Activated naive CD8-positive, alpha-beta T cell treated with anti-CD3 and anti-CD28 coated beads for 36 hours (primary cell): ENCODE measurements at regions not wholly inside any gene's neighbourhood (a gene's known extent, or its start where the extent isn't known, plus 50 kb on each side); places are given as distances from the start of the nearest gene placed in this dataset.

Experiments used
- DNase-seq: peaks from one replicate; pipeline ENCODE4 v3.0.0; 2021
- H3K27ac Mint-ChIP-seq: one replicate; pipeline ENCODE4 v1.8.0; 2022; ENCODE audit warnings: mild to moderate bottlenecking, moderate library complexity, mixed read lengths
- H3K27me3 Mint-ChIP-seq: one replicate; pipeline ENCODE4 v1.8.0; 2022; ENCODE audit warnings: mild to moderate bottlenecking, mixed read lengths
- H3K36me3 Mint-ChIP-seq: one replicate; pipeline ENCODE4 v1.8.0; 2021; ENCODE audit warnings: mild to moderate bottlenecking, mixed read lengths
- H3K4me1 Mint-ChIP-seq: one replicate; pipeline ENCODE4 v1.8.0; 2021; ENCODE audit warnings: mixed read lengths
- H3K4me3 Mint-ChIP-seq: one replicate; pipeline ENCODE4 v1.8.0; 2022; ENCODE audit warnings: mild to moderate bottlenecking, moderate library complexity, mixed read lengths
- H3K9me3 Mint-ChIP-seq: one replicate; pipeline ENCODE4 v1.8.0; 2022; ENCODE audit warnings: mixed read lengths

DNA sequence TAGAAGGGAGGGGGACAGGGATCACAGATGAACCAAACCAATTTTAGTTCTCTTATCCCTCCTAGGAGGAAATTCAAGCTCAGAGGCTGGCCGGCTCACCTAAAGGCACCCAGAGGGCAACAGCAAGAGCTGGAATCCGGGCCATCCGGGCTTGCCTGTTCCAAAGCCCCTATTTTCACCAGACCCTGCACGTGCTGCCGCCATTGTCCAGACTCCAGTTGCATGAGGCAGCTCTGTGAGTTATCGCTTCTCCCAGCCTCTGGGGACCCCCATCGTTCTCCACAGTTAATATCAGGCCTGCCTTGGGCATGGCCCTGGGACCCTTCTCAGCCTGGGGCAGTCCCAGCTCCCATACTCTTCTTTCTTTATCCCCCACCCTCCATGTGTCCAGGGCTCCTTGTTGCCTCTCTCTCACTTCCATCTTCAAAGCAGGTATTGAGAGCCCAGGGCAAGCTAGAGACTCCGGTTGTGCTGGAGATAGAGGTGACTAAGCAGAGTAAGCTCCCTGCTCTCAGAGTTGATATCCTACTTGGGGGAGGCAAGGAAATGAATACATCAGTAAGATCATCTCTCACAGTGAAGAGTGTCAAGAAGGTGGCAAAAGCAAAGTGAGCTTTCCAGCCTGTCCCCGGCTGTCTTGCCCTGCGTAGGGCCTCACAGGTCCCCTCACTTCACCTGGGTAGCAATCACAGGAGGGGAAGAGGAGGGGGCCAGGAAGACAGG, 322.8 kb downstream of the UACA start:
- Mint-ChIP-seq H3K4me3 (no peak overlapping the region), H3K4me1 (peaks cover 14% of the 10 kb centered on the region), H3K27ac (no peak overlapping the region), H3K36me3 (no peaks in the 10 kb centered on the region), H3K27me3 (peaks cover 34% of the 10 kb centered on the region), H3K9me3 (no peaks in the 10 kb centered on the region)
- no peak for DNase-seq

DNA sequence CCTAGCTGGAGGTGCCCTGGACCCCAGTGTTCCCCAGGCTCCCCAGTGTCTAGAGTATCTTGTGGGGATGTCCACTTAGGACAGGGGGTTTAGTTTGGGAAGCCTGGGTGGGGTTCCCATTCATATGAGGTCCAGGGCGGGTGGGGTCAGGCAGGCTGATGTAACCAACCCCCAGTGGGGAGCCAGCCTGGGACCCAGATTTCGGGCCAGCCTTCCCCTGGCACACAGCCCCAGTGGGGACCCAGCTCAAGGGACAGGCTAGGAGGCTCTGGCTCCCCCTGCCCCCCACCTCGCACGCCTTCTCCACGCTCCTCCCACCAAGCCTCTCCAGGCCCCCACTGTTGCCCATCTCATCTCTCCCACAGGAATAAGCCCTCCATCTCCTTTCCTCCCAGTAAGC, 323.5 kb downstream of the UACA start:
- Mint-ChIP-seq H3K27me3 (peaks cover 34% of the 10 kb centered on the region), H3K4me3 (no peak overlapping the region), H3K4me1 (peaks cover 21% of the 10 kb centered on the region), H3K9me3 (no peaks in the 10 kb centered on the region), H3K36me3 (no peaks in the 10 kb centered on the region), H3K27ac (no peak overlapping the region)
- no peak for DNase-seq

DNA sequence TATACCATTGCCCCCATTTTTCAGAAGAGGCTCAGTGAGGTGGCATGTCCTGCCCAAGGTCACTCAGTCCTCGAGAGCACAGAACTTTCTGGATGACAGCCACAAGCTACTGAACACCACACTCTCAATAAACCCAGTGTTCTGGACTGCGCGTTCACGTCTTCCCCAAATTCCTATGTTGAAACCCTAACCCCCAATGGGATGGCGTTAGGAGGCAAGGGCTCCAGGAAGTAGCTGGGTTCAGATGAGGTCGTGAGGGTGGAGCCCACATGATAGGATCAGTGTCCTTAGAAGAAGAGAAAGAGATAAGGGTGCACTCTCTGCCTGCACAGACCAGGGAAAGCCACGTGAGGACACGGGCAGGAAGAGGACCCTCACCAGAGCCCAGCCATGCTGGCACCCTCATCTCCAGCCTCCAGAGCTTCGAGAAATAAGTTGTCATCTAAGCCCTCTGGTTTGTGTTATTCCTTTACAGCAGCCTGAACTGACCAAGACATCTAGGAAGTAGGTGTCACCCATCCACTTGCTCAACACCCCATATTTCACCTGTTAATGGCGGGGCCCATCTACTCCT, 324.0 kb downstream of the UACA start:
- H3K27ac Mint-ChIP-seq, result no peak overlapping the region
- H3K4me1 Mint-ChIP-seq, result peaks cover 24% of the 10 kb centered on the region
- no peaks in the 10 kb centered on the region for H3K36me3 Mint-ChIP-seq
- no peak for DNase-seq
- H3K4me3 Mint-ChIP-seq, result no peak overlapping the region
- no peaks in the 10 kb centered on the region for H3K9me3 Mint-ChIP-seq
- peaks cover 31% of the 10 kb centered on the region for H3K27me3 Mint-ChIP-seq

DNA sequence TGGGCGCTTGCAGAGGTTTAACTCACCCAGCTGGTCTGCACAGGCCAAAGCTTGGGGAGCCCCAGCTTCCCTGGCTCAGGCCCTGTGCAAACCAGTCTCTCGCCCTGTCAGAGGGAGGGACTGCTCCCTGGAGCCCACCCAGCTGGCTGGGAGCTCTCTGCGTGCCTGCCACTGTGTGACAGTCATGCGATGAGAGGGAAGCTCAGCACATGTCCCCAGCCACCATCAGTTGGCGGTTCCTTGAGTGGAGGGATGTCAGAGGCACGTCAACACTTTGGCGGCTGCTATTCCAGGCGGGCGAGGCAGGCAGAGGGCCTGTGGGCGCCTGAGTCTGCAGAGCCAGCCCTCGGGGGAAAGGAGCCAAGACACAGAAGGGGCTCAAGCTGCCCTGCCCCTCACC, 324.6 kb downstream of the UACA start:
- peaks cover 26% of the 10 kb centered on the region for H3K27me3 Mint-ChIP-seq
- no peaks in the 10 kb centered on the region for H3K36me3 Mint-ChIP-seq
- H3K4me3 Mint-ChIP-seq, result no peak overlapping the region
- H3K27ac Mint-ChIP-seq, result no peak overlapping the region
- DNase-seq, result no peak
- H3K9me3 Mint-ChIP-seq, result no peaks in the 10 kb centered on the region
- H3K4me1 Mint-ChIP-seq, result peaks cover 24% of the 10 kb centered on the region

DNA sequence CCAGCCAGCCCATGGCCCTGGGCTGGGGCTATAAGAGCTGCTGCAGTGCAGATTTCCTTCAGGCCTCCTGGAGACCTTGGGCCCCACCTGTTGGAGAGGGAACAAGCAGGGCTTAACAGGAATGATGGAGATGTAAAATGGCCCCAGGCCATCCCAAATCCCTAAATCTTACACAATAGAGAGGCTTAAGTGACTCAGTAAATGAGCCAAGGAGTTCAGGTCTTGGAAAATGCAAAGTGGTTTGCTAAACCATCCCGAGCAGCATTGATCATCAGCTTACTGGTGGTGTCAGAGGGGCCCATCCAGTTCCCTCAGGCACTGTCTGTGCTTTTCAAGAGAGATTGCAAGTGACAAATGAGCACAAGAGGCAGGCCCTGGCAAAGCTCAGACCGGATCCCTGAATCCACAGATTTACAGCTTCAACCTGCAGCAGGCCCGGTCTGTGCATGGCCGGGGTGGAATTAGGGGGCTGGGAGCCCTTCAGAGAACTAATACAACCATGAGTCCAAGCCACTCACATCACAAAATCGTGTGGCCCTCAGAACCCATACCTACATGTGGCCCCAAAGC, 325.4 kb downstream of the UACA start:
- Mint-ChIP-seq H3K9me3 (no peaks in the 10 kb centered on the region), H3K27me3 (peaks cover 18% of the 10 kb centered on the region), H3K36me3 (no peaks in the 10 kb centered on the region), H3K27ac (no peak overlapping the region), H3K4me3 (no peak overlapping the region), H3K4me1 (peaks cover 24% of the 10 kb centered on the region)
- DNase-seq, result no peak

DNA sequence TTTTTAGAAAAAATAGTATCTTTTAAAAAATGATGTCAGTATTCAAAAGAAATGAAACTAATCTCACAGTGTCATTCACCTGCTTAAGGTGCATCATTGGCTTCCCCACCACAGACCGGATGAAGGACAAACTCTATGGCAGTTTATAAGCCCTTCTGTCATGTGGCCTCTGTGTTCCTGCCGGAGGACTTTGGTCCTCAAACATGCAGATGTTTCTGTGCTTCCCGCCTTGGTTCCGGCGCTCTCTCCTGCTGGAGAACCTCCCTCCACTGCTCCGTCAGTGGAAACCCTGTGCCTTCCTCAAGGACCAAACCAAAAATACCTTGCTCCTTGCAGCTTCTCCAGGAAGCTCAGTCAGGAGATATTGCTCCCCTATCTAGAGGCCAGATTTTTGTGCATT, 326.3 kb downstream of the UACA start:
- H3K27ac Mint-ChIP-seq, result no peak overlapping the region
- no peak overlapping the region for H3K4me3 Mint-ChIP-seq
- no peaks in the 10 kb centered on the region for H3K9me3 Mint-ChIP-seq
- H3K36me3 Mint-ChIP-seq, result no peaks in the 10 kb centered on the region
- DNase-seq, result no peak
- H3K27me3 Mint-ChIP-seq, result peaks cover 12% of the 10 kb centered on the region
- peaks cover 24% of the 10 kb centered on the region for H3K4me1 Mint-ChIP-seq

DNA sequence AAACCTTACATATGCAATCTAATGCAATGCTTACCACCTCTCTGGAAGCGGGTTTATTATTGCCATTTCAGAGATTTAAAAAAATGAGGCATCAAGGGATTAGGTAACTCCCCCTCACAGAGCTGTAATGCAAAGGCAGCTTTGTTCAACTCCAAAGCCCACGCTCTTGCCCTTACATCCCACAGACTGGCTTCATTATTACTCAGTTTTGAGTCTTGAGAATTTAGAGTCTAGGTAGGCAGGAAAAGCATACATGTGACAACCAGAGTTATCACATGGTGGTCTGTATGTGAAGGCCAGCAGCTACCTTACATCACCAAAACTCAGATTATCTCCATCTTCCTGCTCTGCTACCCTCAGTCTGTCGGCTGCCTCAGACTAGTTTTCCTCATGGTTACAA, 326.9 kb downstream of the UACA start:
- Mint-ChIP-seq H3K27me3 (peaks cover 7% of the 10 kb centered on the region), H3K27ac (no peak overlapping the region), H3K4me3 (no peak overlapping the region), H3K9me3 (no peaks in the 10 kb centered on the region), H3K36me3 (no peaks in the 10 kb centered on the region), H3K4me1 (peaks cover 24% of the 10 kb centered on the region)
- peak; percentile 29 for DNase-seq

DNA sequence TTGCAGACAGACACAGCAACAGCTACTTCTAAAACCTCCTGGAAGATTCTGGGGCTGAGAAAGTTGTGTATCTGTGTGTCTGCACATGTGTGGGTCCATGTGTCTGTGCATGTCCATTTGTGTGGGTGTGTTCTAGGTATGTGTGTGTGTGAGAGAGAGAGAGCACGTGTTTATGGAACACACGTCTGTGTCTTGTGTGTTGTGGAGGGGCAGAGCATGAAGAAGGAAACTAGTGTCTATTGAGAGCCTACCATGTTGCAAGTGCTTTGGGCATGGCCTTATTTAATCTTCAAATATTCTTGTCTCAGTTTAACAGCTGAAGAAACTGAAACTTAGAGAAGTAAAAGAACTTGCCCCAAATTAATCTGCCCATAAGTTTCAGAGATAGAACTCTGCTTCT, 327.5 kb downstream of the UACA start:
- DNase-seq, result no peak
- Mint-ChIP-seq H3K36me3 (no peaks in the 10 kb centered on the region), H3K27me3 (peaks cover 3% of the 10 kb centered on the region), H3K9me3 (no peaks in the 10 kb centered on the region), H3K4me3 (no peak overlapping the region), H3K27ac (no peak overlapping the region), H3K4me1 (peaks cover 24% of the 10 kb centered on the region)

DNA sequence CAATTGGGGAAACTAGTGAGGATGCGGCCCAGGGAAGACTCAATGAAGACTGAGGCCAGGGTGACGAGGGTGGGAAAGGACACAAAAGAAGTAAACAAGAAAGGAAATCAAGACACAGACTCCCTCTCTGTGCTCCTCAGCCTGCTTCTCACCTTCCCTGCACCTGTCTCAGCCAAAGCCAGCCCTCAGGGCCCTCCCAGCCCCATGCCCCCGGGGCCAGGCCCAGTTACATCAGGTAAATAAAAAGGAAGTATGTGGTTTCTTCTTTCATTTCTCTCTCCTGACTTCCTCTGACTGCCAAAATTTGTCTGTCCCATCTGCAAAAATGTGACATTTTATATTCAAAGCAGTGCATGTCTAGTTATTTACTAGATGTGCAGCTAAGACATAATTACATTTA, 328.0 kb downstream of the UACA start:
- H3K4me3 Mint-ChIP-seq, result no peak overlapping the region
- no peaks in the 10 kb centered on the region for H3K9me3 Mint-ChIP-seq
- no peak overlapping the region for H3K27ac Mint-ChIP-seq
- H3K36me3 Mint-ChIP-seq, result no peaks in the 10 kb centered on the region
- DNase-seq, result no peak
- H3K27me3 Mint-ChIP-seq, result no peaks in the 10 kb centered on the region
- H3K4me1 Mint-ChIP-seq, result peaks cover 24% of the 10 kb centered on the region

DNA sequence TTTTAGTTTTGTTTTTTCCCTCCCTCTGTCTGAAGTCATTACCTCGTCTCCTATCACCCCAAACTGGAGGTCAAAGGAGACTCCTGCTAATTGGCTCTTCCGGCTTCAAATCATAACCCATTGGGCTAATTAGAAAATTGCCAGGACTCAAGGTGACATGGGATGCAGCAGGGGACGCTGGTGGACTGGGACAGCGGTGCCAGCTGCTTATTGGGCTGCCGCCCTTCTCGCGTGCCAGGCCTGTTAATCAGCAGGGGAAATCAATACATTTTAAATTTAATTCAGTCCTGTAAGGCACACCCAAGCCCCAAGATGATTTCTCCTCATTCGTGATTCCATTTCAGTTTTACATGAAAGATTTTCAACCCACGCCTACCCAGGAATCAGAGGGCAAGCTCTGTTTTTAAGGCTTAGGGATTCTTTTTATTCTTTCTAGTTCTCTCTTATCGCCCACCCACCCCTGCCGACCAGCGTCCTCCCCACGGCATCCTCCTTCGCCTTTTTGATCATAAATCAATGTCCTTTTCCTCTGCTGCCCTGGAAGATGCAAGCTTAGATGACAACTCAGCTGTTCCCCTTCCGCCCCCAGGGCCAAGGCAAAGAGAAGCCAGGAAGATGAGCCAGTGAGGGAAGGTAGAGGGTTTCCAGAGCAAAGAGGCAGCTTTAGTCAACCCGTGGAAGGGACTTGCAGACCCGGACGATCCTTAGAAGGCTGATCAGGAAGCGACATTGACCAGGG, 329.6 kb downstream of the UACA start:
- no peak for DNase-seq
- Mint-ChIP-seq H3K4me1 (peaks cover 24% of the 10 kb centered on the region), H3K27me3 (no peaks in the 10 kb centered on the region)

DNA sequence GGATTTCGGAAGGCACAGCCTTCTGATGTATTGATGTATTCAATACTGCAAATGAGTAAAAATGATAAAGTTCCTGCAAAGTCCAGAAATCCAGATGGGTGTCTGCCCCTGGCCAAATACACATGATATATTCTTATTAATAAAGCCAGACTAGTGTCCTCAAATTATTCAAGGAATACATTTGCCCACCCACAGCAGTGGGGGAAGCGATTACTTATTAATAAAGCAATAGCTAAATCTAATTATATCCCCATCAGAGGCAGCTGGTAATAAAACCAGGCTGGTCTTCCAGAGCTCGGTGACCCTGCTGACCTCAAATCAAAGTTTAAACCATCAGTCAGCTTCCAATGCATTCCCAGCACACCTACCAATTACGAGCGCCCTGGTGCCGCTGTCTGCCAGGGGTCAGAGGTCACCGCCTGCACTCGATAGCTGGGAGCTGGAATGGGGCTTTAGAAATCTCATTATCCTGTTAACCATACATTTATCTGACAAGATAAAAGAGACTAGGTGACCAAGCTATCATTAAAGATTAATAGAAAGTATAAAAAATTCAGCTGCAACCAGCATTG, 330.3 kb downstream of the UACA start:
- DNase-seq, result no peak
- H3K4me3 Mint-ChIP-seq, result no peak overlapping the region
- peaks cover 24% of the 10 kb centered on the region for H3K4me1 Mint-ChIP-seq
- H3K9me3 Mint-ChIP-seq, result peaks cover 5% of the 10 kb centered on the region
- H3K27ac Mint-ChIP-seq, result no peak overlapping the region
- no peaks in the 10 kb centered on the region for H3K27me3 Mint-ChIP-seq
- H3K36me3 Mint-ChIP-seq, result peaks cover 3% of the 10 kb centered on the region

More for the DNA sequence above, 329.6 kb downstream of the UACA start:
- peaks cover 5% of the 10 kb centered on the region for H3K9me3 Mint-ChIP-seq
- peaks cover 3% of the 10 kb centered on the region for H3K36me3 Mint-ChIP-seq
- no peak overlapping the region for H3K27ac Mint-ChIP-seq
- H3K4me3 Mint-ChIP-seq, result no peak overlapping the region

DNA sequence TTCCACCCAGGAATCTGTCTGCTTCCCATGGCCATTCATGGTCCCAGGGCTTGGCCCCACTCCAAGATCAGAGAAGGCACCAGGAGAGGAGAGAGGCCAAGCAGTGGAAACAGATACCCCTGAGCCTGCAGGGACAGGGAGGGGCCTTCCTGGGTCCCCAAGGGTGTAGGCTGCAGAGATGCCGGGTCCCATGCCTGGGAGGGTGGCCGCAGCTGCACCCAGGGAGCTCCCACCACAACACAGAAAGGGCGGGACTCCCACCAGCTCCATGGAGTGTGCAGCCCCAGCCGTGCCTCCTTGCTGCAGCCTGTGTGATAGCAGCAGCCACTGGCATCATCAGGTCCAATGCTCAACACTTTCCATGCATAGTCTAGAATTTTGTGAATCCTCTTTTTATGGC, 331.5 kb downstream of the UACA start:
- peaks cover 21% of the 10 kb centered on the region for H3K4me1 Mint-ChIP-seq
- no peaks in the 10 kb centered on the region for H3K27me3 Mint-ChIP-seq
- H3K36me3 Mint-ChIP-seq, result peaks cover 3% of the 10 kb centered on the region
- no peak overlapping the region for H3K27ac Mint-ChIP-seq
- peaks cover 5% of the 10 kb centered on the region for H3K9me3 Mint-ChIP-seq
- H3K4me3 Mint-ChIP-seq, result no peak overlapping the region
- DNase-seq, result no peak

DNA sequence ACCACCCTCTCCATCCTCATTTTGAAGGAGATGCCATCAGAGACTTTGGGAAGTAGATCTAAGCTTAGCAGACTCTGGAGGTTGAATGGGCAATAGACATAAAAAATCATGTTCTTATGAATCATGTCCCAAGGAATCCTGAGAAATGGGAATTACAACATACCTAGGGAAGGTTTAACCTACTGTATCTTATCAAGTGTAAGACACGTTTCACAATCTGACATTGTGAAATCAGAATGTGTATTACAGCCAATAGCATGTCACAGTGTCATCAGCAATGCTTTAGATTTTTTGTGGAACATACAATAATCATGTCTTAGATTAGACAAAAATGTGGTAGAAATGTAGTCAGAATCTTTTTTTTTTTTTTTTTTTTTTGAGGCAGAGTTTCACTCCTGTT, 332.4 kb upstream of the TLE3 start:
- Mint-ChIP-seq H3K4me1 (peaks cover 14% of the 10 kb centered on the region), H3K4me3 (no peak overlapping the region), H3K27ac (no peak overlapping the region), H3K9me3 (peaks cover 5% of the 10 kb centered on the region), H3K27me3 (no peaks in the 10 kb centered on the region), H3K36me3 (peaks cover 3% of the 10 kb centered on the region)
- DNase-seq, result no peak

DNA sequence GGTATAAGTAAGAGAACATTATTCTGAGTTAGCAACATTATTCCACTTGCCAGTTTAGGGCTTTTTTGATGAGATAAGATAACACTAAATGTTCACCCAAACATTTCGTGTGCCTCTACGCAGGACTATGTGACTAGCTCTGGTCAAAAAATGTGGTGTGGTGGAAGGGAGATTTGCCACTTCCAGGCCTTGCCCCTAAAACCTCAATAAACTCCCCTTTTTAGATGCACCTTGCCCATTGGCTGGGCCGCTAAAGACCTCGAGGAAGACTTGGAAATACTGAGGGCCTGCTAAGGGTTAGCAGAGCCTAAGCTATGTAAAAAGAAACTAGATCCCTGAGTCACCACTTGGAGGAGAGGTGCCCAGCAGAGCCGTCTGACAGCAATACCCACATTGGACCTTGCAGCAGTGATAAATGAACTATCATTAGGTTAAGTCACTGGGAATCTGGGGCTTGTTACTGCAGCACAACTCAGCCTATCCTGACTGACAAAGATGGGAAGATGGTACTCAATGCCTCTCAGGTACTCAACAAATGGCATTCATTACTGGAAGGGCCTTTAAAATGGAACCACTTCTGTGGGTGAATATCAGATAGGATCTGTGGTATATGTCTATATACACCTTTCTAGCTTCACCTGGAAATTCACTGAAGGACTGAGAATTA, 331.5 kb upstream of the TLE3 start:
- no peak for DNase-seq
- H3K27me3 Mint-ChIP-seq, result no peaks in the 10 kb centered on the region
- H3K27ac Mint-ChIP-seq, result no peak overlapping the region
- peaks cover 16% of the 10 kb centered on the region for H3K4me1 Mint-ChIP-seq
- H3K36me3 Mint-ChIP-seq, result peaks cover 3% of the 10 kb centered on the region
- peaks cover 10% of the 10 kb centered on the region for H3K9me3 Mint-ChIP-seq
- H3K4me3 Mint-ChIP-seq, result no peak overlapping the region
